HG03108 (cell line): ENCODE measurements at regions not wholly inside any gene's neighbourhood (a gene's known extent, or its start where the extent isn't known, plus 50 kb on each side); places are given as distances from the start of the nearest gene placed in this dataset.
A peak's percentile ranks its signal among the peaks of the same experiment; 100 is the strongest.

ENCODE experiments used
- ATAC-seq: cut with Tn5 transposase; IDR thresholded peaks from one replicate; pipeline ENCODE4 v1.9.1; 2021; ENCODE audit warnings: moderate library complexity; ENCODE audit not compliant: unreplicated experiment

DNA sequence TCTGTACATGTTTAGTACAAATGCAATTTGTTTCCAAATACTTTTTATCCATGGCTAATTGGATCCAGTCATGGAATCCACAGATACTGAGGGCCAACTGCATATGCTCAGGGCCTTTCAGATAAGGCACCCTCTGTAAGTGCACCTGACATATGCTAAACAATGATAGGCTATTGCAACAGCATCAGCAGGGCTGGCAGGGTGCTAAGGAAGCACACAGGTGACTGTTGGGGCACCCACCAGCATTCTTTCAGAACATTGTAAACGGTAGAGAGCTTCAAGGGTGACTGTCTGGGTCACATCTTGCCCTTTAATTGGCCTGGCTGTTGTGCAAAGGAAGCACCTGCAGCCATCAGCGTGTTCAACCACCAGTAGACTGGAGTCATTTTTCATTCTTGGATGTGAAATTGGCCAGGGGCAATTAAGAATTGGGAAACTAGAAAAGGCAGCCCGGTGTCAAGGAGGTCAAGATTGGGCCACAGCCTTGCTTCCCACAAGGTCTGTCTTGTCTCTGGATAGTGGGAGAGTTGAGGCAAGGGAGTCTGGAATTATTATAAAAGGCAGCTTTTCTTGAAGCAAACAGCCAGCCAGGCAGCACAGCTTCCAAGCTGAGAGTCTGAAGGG is 129.3 kb upstream of the RAI14 start:
- no peak for ATAC-seq

DNA sequence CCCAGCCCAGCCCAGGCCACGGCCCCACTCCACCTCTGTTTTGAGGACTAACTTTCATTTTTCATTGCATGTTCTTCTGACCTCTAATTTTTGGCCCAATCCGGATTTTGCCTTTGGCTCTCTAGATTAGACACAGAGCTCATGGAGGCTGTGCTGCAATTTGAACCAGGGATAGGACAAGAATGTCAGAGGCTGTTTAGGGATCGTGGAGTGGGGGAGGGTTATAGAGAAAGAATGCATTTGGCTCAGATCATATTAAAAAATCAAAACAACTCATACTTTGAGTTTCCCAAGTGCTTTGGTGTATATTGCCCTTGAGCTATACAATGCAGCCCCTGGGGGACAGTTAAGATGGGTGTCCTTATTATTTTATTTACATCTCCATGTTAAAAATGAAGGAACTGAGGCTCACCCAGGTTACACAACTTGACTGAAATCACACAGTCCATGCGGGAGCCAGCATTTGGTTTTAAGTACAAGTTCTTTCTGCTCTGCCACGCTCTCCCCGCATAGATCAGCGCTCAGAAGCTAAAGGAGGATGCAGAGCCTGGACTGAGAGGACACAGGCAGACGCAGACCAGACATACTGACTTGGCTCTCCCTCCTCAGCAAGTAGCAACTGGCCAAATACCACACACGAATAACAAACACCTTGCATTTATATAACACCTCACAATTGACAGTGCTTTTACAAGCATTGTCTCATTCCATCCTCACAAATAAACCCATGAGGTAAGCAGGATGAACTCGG is 126.4 kb upstream of the RAI14 start:
- no peak for ATAC-seq

DNA sequence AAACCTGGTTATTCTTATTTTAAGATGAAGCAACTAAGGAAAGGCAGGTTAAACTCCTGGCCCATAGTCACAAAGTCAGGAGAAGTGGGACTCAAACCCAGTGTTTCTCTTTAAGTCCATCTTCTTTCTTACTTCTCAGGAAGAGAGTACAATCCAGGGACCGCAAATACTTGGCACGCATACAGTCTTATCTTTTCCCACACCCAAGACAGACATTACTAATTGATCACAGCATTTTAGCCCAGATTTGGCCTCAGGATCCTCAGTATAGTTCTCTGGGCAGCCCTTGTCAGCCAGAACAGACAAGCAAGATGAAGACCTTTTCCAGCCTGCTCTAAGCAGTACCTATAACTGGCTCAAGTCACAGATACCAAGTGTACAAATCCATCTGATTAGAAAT is 125.5 kb upstream of the RAI14 start:
- no peak for ATAC-seq

GRCh38 chr5:34531751-34532360 is 124.3 kb upstream of the RAI14 start:
- ATAC-seq, result no peak

- peak; percentile 70 for ATAC-seq
These were observed 122.3 kb upstream of the RAI14 start for GRCh38 chr5:34533582-34534522.

DNA sequence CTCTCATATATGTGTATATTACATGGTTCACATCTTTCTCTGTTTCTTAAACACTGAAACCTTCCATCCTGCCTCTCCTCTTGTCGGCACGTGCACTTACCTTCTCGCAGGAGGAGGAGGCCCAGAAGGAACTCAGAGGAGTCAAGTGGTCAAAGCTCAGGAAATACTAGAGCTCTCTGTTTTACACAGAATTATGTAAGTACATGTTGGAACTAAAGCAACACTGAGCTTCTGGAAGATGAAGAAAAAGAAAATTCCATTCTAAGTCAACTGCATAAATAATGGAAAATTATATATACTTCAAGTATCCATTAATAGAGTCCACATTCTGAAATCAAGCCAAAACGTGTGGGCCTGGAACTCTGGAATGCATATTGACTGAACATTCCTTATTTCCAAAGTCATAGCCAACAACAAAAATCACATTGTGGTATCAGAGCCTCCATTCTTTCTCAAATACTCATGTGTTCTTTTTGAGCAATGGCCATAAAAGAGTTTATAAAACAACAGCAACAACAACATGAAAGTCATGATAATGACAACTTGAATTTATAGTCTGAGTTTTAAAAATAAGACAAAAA is 121.5 kb upstream of the RAI14 start:
- no peak for ATAC-seq

- no peak for ATAC-seq
These were observed 120.7 kb upstream of the RAI14 start for GRCh38 chr5:34535433-34535832.

GRCh38 chr5:34535944-34536623 is 120.0 kb upstream of the RAI14 start:
- no peak for ATAC-seq

DNA sequence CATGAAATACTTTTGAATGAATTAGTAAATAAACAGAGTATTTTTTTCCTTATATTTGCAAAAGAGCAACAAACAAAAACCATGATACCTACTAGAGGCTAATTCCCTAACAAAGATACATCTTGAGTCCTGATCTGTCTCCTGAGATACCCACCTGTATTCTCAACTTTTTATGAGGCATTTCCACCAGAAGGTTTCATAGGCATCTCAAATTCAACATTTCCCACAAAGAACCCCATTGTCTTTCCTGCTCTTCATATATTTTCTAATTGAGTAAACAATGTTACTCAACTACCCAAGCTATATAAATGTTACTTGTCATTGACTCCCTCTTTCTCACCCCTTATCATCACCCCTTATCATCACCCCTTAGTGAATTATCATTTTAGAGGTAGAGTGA is 119.4 kb upstream of the RAI14 start:
- ATAC-seq, result no peak

- no peak for ATAC-seq
These were observed 118.0 kb upstream of the RAI14 start for GRCh38 chr5:34538026-34538672.

DNA sequence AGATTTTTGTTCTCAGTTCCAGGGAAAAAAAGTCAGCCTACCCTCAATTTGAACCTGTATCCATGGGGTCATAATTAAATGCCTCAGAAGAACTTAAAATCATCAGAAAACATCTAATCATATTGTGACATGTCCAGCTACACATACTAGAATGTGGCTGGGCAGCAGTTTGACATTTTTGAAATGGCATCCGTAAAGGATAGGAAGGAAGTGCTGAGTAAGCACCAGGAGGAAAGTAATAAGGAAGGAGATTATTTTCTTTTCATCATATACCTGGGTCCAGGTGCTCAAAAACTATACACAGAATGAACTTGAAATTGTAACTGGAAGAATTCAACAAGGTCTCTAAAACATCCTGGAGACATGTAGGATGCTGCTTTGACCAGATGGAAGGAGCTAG is 116.9 kb upstream of the RAI14 start:
- ATAC-seq, result no peak

DNA sequence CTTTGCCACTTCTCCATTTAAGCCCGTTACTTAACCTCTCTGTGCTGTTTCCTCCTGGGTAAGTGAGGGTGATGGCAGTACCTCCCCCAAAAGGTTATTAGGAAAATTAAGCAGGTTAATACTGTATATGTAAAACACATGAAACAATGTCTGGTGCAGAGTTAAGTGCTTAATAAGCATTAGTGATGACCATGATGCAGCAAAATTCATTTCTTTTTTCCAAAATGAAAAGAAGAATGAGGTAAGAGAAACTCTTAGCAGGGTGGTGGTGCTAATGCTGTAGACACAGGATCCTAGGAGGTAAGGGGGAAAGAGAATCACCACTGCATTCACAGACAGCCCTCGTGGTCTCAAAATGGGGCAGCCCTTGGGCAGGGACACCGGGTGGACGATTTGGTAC is 115.1 kb upstream of the RAI14 start:
- no peak for ATAC-seq

DNA sequence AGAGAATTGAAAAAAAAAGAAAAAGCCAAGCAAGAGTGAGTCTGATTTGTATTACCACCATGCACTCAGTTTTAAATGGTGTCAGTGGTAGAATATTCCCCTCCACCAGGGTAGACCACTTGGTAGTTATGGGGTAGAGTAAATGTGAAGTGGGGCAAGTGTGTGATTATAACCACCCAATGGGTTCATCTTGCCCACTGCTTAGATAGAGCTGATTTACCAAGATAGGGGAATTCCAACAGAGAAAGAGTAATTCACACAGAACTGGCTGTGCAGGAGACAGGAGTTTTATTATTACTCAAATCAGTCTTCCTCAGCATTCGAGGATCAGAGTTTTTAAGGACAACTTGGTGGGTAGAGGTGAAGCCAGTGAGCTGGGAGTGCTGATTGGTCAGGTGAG is 113.3 kb upstream of the RAI14 start:
- no peak for ATAC-seq

DNA sequence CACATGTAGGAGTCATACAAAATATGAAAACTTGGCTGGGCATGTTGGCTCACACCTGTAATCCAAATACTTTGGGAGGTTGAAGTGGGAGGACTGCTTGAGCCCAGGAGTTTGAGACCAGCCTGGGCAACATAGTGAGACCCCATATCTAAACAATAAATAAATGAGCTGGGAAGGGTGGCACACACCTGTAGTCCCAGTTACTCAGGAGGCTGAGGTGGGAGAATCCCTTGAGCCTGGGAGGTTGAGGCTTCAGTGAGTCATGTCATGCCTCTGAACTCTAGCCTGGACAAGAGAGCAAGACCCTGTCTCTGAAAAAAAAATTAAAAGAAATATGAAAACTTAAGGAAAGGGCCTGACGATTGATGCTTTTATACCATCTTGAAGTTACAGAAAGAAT is 112.4 kb upstream of the RAI14 start:
- no peak for ATAC-seq

- ATAC-seq, result no peak
These were observed 111.7 kb upstream of the RAI14 start for GRCh38 chr5:34544403-34544802.

DNA sequence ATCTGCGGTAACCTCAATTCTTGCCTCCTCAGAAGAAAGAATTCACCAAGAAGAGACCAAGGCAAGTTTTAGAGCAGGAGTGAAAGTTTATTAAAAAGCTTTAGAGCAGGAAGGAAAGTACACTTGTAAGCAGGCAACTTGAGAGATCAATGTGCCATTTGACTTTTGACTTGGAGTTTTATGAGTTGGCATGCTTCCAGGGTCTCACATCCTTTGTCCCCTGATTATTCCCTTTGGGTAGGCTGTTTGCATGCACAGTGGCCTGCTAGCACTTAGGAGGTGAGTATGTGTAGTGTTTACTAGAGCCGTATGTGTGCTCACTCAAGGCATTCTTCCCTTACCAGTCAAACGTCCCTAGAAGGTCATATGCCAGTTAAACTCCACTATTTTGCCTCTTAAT is 111.0 kb upstream of the RAI14 start:
- no peak for ATAC-seq

- no peak for ATAC-seq
These were observed 110.5 kb upstream of the RAI14 start for GRCh38 chr5:34545626-34546025.

DNA sequence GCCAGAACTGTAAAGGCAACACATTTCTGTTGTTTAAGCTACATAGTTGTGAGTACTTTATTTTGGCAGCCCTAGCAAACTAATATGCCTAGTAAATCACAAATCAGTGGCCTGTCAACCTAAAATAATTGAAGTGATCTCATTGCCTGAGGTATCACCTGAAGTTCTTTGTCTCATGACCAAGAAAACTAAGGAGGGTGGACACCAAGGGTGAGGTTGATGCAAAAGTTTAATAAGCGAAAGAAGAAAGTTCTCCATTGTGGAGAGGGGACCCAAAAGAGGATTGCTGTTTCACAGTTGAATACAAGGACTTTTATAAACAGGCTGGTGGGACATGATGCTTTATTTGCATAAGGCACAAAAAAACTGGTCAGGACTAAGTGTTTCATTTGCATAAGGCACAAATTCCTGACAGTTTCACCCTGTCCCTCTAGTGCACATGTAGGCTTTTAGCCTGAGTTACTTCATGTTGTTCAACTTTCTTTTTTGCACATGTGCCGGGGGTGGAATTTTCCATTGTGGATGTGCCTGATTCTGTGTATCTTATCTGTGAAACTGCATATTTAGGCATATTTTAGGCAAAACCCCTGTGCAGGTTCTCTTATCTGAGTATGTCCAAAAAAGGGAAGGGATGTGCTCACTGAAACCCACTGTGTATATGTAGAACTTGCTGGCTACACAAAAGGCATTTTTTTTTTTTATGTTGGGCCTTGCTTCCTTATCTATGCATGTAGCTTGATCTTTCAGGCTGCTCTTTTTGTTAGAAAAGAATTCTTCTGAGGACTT is 108.6 kb upstream of the RAI14 start:
- no peak for ATAC-seq

GRCh38 chr5:34548086-34548403 is 108.1 kb upstream of the RAI14 start:
- no peak for ATAC-seq
